PC-3 (cell line): ENCODE measurements at regions not wholly inside any gene's neighbourhood (a gene's known extent, or its start where the extent isn't known, plus 50 kb on each side); places are given as distances from the start of the nearest gene placed in this dataset.

Experiments
- EZH2 ChIP-seq: fragments of 300-600 bp; sonication (generic); IDR thresholded peaks from one replicate; pipeline ENCODE4 v1.6.1; 2017; ENCODE audit warnings: antibody characterized with exemption, mild to moderate bottlenecking, low read length; ENCODE audit not compliant: unreplicated experiment
- EZH2phosphoT487 ChIP-seq: fragments of 300-600 bp; sonication (generic); IDR thresholded peaks from 2 replicates; pipeline ENCODE4 v1.6.1; 2018; ENCODE audit warnings: mild to moderate bottlenecking, antibody characterized with exemption, low read length, borderline replicate concordance
- TF ChIP-seq, protein P1 (sequence below): fragments of 300-600 bp; sonication (generic); conservative IDR thresholded peaks from 2 replicates; pipeline ENCODE4 v1.5.1; 2017; ENCODE audit warnings: antibody characterized with exemption, low read depth, mild to moderate bottlenecking, low read length

GRCh38 chr1:191852907-191853306, 305.4 kb upstream of the RGS18 start:
- TF ChIP-seq, protein P1, sequence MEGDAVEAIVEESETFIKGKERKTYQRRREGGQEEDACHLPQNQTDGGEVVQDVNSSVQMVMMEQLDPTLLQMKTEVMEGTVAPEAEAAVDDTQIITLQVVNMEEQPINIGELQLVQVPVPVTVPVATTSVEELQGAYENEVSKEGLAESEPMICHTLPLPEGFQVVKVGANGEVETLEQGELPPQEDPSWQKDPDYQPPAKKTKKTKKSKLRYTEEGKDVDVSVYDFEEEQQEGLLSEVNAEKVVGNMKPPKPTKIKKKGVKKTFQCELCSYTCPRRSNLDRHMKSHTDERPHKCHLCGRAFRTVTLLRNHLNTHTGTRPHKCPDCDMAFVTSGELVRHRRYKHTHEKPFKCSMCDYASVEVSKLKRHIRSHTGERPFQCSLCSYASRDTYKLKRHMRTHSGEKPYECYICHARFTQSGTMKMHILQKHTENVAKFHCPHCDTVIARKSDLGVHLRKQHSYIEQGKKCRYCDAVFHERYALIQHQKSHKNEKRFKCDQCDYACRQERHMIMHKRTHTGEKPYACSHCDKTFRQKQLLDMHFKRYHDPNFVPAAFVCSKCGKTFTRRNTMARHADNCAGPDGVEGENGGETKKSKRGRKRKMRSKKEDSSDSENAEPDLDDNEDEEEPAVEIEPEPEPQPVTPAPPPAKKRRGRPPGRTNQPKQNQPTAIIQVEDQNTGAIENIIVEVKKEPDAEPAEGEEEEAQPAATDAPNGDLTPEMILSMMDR: no peak
- TF ChIP-seq EZH2phosphoT487 (no peak), EZH2 (no peak)
